ENCODE measurements at regions not wholly inside any gene's neighbourhood (a gene's known extent, or its start where the extent isn't known, plus 50 kb on each side); places are given as distances from the start of the nearest gene placed in this dataset.

DNA sequence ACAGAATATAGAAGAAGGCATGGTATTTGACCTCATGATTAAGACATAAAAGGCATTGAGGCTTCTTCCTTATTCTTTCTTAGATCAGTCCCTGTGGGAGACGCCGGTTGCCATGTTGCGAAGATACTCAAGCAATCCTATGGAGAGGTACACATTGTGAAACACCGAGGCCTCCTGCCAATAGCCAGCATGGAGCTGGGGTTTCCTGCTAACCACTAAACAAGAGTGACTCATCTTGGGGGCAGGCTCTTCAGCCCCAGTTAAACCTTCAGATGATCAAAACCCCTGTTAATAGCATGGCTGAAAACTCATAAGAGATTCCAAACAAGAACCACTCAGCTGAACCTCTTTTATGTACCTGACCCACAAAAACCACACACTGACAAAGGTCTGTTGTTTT is 478.8 kb downstream of the CD83 start:
- WGBS (ENCODE audit: extremely low coverage, insufficient read length, low lambda C conversion rate), result no CpG with 5 or more reads among the region's 4 CpGs
- DNase-seq, result no peak
- H3K9ac ChIP-seq (ENCODE audit: extremely low read depth, insufficient read length, low read length), result no peak overlapping the region
- H4K91ac ChIP-seq (ENCODE audit: insufficient read length, low read depth, low read length), result no peak overlapping the region
- TF ChIP-seq, protein P1, sequence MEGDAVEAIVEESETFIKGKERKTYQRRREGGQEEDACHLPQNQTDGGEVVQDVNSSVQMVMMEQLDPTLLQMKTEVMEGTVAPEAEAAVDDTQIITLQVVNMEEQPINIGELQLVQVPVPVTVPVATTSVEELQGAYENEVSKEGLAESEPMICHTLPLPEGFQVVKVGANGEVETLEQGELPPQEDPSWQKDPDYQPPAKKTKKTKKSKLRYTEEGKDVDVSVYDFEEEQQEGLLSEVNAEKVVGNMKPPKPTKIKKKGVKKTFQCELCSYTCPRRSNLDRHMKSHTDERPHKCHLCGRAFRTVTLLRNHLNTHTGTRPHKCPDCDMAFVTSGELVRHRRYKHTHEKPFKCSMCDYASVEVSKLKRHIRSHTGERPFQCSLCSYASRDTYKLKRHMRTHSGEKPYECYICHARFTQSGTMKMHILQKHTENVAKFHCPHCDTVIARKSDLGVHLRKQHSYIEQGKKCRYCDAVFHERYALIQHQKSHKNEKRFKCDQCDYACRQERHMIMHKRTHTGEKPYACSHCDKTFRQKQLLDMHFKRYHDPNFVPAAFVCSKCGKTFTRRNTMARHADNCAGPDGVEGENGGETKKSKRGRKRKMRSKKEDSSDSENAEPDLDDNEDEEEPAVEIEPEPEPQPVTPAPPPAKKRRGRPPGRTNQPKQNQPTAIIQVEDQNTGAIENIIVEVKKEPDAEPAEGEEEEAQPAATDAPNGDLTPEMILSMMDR (conservative IDR thresholded peaks at IDR 0.05), result no peak
- H3K9me3 ChIP-seq (ENCODE audit: control insufficient read depth, low read depth, low read length), result no peaks in the 10 kb centered on the region
- peaks cover 0 to 9% (median 2%) of the 10 kb centered on the region in 3 experiments; a peak in 2 of 7 replicates for H3K36me3 Mint-ChIP-seq (ENCODE audit: insufficient read depth in 1 of 3, low read depth in 3 of 3)
- no peak overlapping the region for H3K27ac ChIP-seq (ENCODE audit: insufficient read length, low read depth, low read length)
- H2BK15ac ChIP-seq (ENCODE audit: low read depth, low read length), result no peak overlapping the region
- no peak overlapping the region for H3K4me2 ChIP-seq (ENCODE audit: insufficient read depth, insufficient read length, low read length)
- H2BK12ac ChIP-seq (ENCODE audit: insufficient read length, low read depth, low read length), result no peak overlapping the region
- no peaks in the 10 kb centered on the region for H3K27me3 ChIP-seq (ENCODE audit: insufficient read depth, low read length)
- no peak overlapping the region for H2BK20ac ChIP-seq (ENCODE audit: low read depth, low read length, poor library complexity, severe bottlenecking)
- no peaks in the 10 kb centered on the region for H3K23me2 ChIP-seq (ENCODE audit: insufficient read length, low read depth, low read length, poor library complexity, severe bottlenecking)
- H3K4me3 Mint-ChIP-seq, result no peak overlapping the region
- H2AFZ ChIP-seq (ENCODE audit: low read length), result no peak overlapping the region
- peaks cover 44 to 49% of the 10 kb centered on the region in 2 experiments for H3K4me1 Mint-ChIP-seq
- H3K18ac ChIP-seq (ENCODE audit: insufficient read length, low read depth, low read length), result no peak overlapping the region
- H3K14ac ChIP-seq (ENCODE audit: insufficient read depth, low read length), result no peak overlapping the region
- H4K5ac ChIP-seq (ENCODE audit: insufficient read length, low read depth, low read length), result no peak overlapping the region
- no peak overlapping the region for H2BK5ac ChIP-seq (ENCODE audit: insufficient read length, low read length)
- H3K9me3 Mint-ChIP-seq, result no peaks in the 10 kb centered on the region
- H3K79me2 ChIP-seq (ENCODE audit: insufficient read depth, low read length), result no peaks in the 10 kb centered on the region
- H3K27me3 Mint-ChIP-seq (ENCODE audit: low read depth), result no peaks in the 10 kb centered on the region
- no peaks in the 10 kb centered on the region for H3K79me1 ChIP-seq (ENCODE audit: insufficient read depth, low read depth, low read length, poor library complexity, severe bottlenecking)
- no peak overlapping the region for H4K8ac ChIP-seq (replicated peaks; ENCODE audit: insufficient read length, low read depth, low read length)
- no peaks in the 10 kb centered on the region for H4K20me1 ChIP-seq (ENCODE audit: control insufficient read depth, insufficient read depth, insufficient read length)
- no peak overlapping the region for H2BK120ac ChIP-seq (ENCODE audit: low read depth, low read length, poor library complexity, severe bottlenecking)
- no peak overlapping the region for H3K4ac ChIP-seq (ENCODE audit: low read depth, low read length)
- no peak overlapping the region for H3K56ac ChIP-seq (ENCODE audit: insufficient read length, low read depth, low read length)
- no peak overlapping the region; a peak in 1 of 7 replicates for H3K27ac Mint-ChIP-seq
- peaks cover 12% of the 10 kb centered on the region for H3K4me1 ChIP-seq (ENCODE audit: insufficient read depth, low read length)
- no peak overlapping the region for H2AK5ac ChIP-seq (ENCODE audit: insufficient read length, low read length)
- H3K23ac ChIP-seq (ENCODE audit: insufficient read length, low read depth, low read length), result no peak overlapping the region
- H3T11ph ChIP-seq (ENCODE audit: low read length), result no peak overlapping the region
